HG03135 (cell line): ENCODE measurements at regions not wholly inside any gene's neighbourhood (a gene's known extent, or its start where the extent isn't known, plus 50 kb on each side); places are given as distances from the start of the nearest gene placed in this dataset.
"Not testable (repeated sequence)": the region's sequence is repeated elsewhere in the genome, so short reads cannot be mapped to it uniquely, and the experiment has no call there.

Experiments used
- ATAC-seq: cut with Tn5 transposase; IDR thresholded peaks from one replicate; pipeline ENCODE4 v1.9.1; 2021; ENCODE audit warnings: mild to moderate bottlenecking, moderate library complexity; ENCODE audit not compliant: unreplicated experiment

- no peak for ATAC-seq
These were observed 508.2 kb downstream of the FAM181B start for GRCh38 chr11:82225502-82225901.

GRCh38 chr11:82216927-82217570, 516.6 kb downstream of the FAM181B start:
- no peak for ATAC-seq

GRCh38 chr11:82210011-82210410, 523.7 kb downstream of the FAM181B start:
- no peak for ATAC-seq

- ATAC-seq: no peak
These were observed 538.4 kb downstream of the FAM181B start for GRCh38 chr11:82195283-82195682.

- no peak for ATAC-seq
These were observed 539.1 kb downstream of the FAM181B start for GRCh38 chr11:82194521-82194920.

GRCh38 chr11:82191695-82192094, 542.0 kb downstream of the FAM181B start:
- ATAC-seq: no peak

GRCh38 chr11:82185925-82186324, 547.7 kb downstream of the FAM181B start:
- ATAC-seq: no peak

GRCh38 chr11:82184966-82185365, 548.7 kb downstream of the FAM181B start:
- no peak for ATAC-seq

GRCh38 chr11:82183346-82183745, 550.3 kb downstream of the FAM181B start:
- ATAC-seq: no peak

GRCh38 chr11:82182697-82183096, 551.0 kb downstream of the FAM181B start:
- ATAC-seq: not testable (repeated sequence)

- not testable (repeated sequence) for ATAC-seq
These were observed 551.9 kb downstream of the FAM181B start for GRCh38 chr11:82181796-82182195.

- ATAC-seq: no peak
These were observed 556.7 kb downstream of the FAM181B start for GRCh38 chr11:82176945-82177344.

GRCh38 chr11:82176365-82176764, 557.3 kb downstream of the FAM181B start:
- ATAC-seq: no peak

- no peak for ATAC-seq
These were observed 559.1 kb downstream of the FAM181B start for GRCh38 chr11:82174610-82175009.

GRCh38 chr11:82146789-82147188, 586.9 kb downstream of the FAM181B start:
- ATAC-seq: no peak

- no peak for ATAC-seq
These were observed 614.7 kb downstream of the FAM181B start for GRCh38 chr11:82118946-82119345.

- no peak for ATAC-seq
These were observed 616.3 kb downstream of the FAM181B start for GRCh38 chr11:82117362-82117761.

GRCh38 chr11:82105331-82105998, 628.2 kb downstream of the FAM181B start:
- ATAC-seq: no peak

GRCh38 chr11:82092904-82093303, 640.8 kb downstream of the FAM181B start:
- no peak for ATAC-seq

GRCh38 chr11:82089426-82089825, 644.2 kb downstream of the FAM181B start:
- no peak for ATAC-seq

GRCh38 chr11:82085493-82085892, 648.2 kb downstream of the FAM181B start:
- ATAC-seq: no peak

- ATAC-seq: no peak
These were observed 650.7 kb downstream of the FAM181B start for GRCh38 chr11:82082976-82083375.

GRCh38 chr11:82080160-82080559, 653.5 kb downstream of the FAM181B start:
- ATAC-seq: no peak
